ENCODE measurements at regions not wholly inside any gene's neighbourhood (a gene's known extent, or its start where the extent isn't known, plus 50 kb on each side); places are given as distances from the start of the nearest gene placed in this dataset.
"Not testable (repeated sequence)": the region's sequence is repeated elsewhere in the genome, so short reads cannot be mapped to it uniquely, and the experiment has no call there.

GRCh38 chr7:42722716-42723115 is 189.2 kb downstream of the C7orf25 start:
- no peak for DNase-seq (ENCODE audit: low spot score)
- no peak for FAIRE-seq

- DNase-seq (ENCODE audit: low spot score) (no peak), FAIRE-seq (no peak)
These were observed 189.7 kb downstream of the C7orf25 start for GRCh38 chr7:42722198-42722597.

GRCh38 chr7:42720991-42721796 is 190.7 kb downstream of the C7orf25 start:
- no peak for FAIRE-seq
- no peak for DNase-seq (ENCODE audit: low spot score)

GRCh38 chr7:42720012-42720411 is 191.9 kb downstream of the C7orf25 start:
- FAIRE-seq = no peak
- no peak for DNase-seq (ENCODE audit: low spot score)

GRCh38 chr7:42718466-42718865 is 193.4 kb downstream of the C7orf25 start:
- FAIRE-seq; DNase-seq (ENCODE audit: low spot score): not testable (repeated sequence)

- no peak for FAIRE-seq
These were observed 197.5 kb downstream of the C7orf25 start for GRCh38 chr7:42714356-42714755.

GRCh38 chr7:42709284-42709683 is 202.6 kb downstream of the C7orf25 start:
- FAIRE-seq (no peak), DNase-seq (ENCODE audit: low spot score) (no peak)

More at GRCh38 chr7:42714356-42714755, 197.5 kb downstream of the C7orf25 start:
- DNase-seq (ENCODE audit: low spot score) = no peak

GRCh38 chr7:42704710-42705109 is 207.2 kb downstream of the C7orf25 start:
- DNase-seq (ENCODE audit: low spot score) (no peak), FAIRE-seq (no peak)

GRCh38 chr7:42702647-42703046 is 209.2 kb downstream of the C7orf25 start:
- DNase-seq (ENCODE audit: low spot score) (no peak), FAIRE-seq (no peak)

GRCh38 chr7:42700406-42701327 is 211.2 kb downstream of the C7orf25 start:
- DNase-seq (ENCODE audit: low spot score) (no peak), FAIRE-seq (no peak)

- FAIRE-seq (no peak), DNase-seq (ENCODE audit: low spot score) (no peak)
These were observed 212.3 kb downstream of the C7orf25 start for GRCh38 chr7:42699380-42700178.

- FAIRE-seq (no peak), DNase-seq (ENCODE audit: low spot score) (no peak)
These were observed 213.1 kb downstream of the C7orf25 start for GRCh38 chr7:42698600-42699374.

- FAIRE-seq (no peak), DNase-seq (ENCODE audit: low spot score) (no peak)
These were observed 216.9 kb downstream of the C7orf25 start for GRCh38 chr7:42694894-42695507.

GRCh38 chr7:42693722-42694121 is 218.1 kb downstream of the C7orf25 start:
- FAIRE-seq (no peak), DNase-seq (ENCODE audit: low spot score) (no peak)

GRCh38 chr7:42692621-42693020 is 219.2 kb downstream of the C7orf25 start:
- DNase-seq (ENCODE audit: low spot score) = no peak
- FAIRE-seq = no peak

- no peak for FAIRE-seq
- DNase-seq (ENCODE audit: low spot score) = peak; percentile 20
These were observed 220.9 kb downstream of the C7orf25 start for GRCh38 chr7:42690794-42691639.

- no peak for FAIRE-seq
- DNase-seq (ENCODE audit: low spot score) = no peak
These were observed 222.2 kb downstream of the C7orf25 start for GRCh38 chr7:42689626-42690025.

- FAIRE-seq = no peak
- no peak for DNase-seq (ENCODE audit: low spot score)
These were observed 223.9 kb downstream of the C7orf25 start for GRCh38 chr7:42688056-42688371.

Data from RCC 7860 (cell line).